HEK293T (cell line): ENCODE measurements at regions not wholly inside any gene's neighbourhood (a gene's known extent, or its start where the extent isn't known, plus 50 kb on each side); places are given as distances from the start of the nearest gene placed in this dataset.

Experiments used
- ARNT ChIP-seq: fragments of 450-650 bp; IDR thresholded peaks from 2 replicates; pipeline ENCODE4 v1.6.1; 2017; ENCODE audit warnings: mild to moderate bottlenecking
- BHLHE40 ChIP-seq: fragments of 450-650 bp; IDR thresholded peaks from 2 replicates; pipeline ENCODE4 v1.6.1; 2016; ENCODE audit warnings: mild to moderate bottlenecking, moderate library complexity, borderline replicate concordance
- CTBP1 ChIP-seq: fragments of 450-650 bp; IDR thresholded peaks from 2 replicates; pipeline ENCODE4 v1.6.1; 2016; ENCODE audit warnings: borderline replicate concordance
- FOXA1 ChIP-seq: fragments of 450-650 bp; IDR thresholded peaks from 2 replicates; pipeline ENCODE4 v1.6.1; 2016; ENCODE audit warnings: mild to moderate bottlenecking
- FOXK2 ChIP-seq: fragments of 450-650 bp; IDR thresholded peaks from 2 replicates; pipeline ENCODE4 v1.6.1; 2016; ENCODE audit warnings: mild to moderate bottlenecking
- LEF1 ChIP-seq: fragments of 450-650 bp; IDR thresholded peaks from 2 replicates; pipeline ENCODE4 v1.6.1; 2017; ENCODE audit warnings: mild to moderate bottlenecking, borderline replicate concordance
- NFRKB ChIP-seq: fragments of 450-650 bp; IDR thresholded peaks from 2 replicates; pipeline ENCODE4 v1.6.1; 2016; ENCODE audit warnings: mild to moderate bottlenecking, moderate library complexity
- SUZ12 ChIP-seq: fragments of 450-650 bp; IDR thresholded peaks from 2 replicates; pipeline ENCODE4 v1.6.1; 2016; ENCODE audit warnings: mild to moderate bottlenecking
- TARDBP ChIP-seq: fragments of 450-650 bp; IDR thresholded peaks from 2 replicates; pipeline ENCODE4 v1.6.1; 2016
- TF ChIP-seq, protein P1 (sequence below): fragments of 450-650 bp; IDR thresholded peaks from 2 replicates; pipeline ENCODE4 v1.6.1; 2016

- TF ChIP-seq CTBP1: no peak
- TF ChIP-seq ARNT: no peak
- no peak for TF ChIP-seq NFRKB
- TF ChIP-seq BHLHE40: no peak
- TF ChIP-seq, protein P1, sequence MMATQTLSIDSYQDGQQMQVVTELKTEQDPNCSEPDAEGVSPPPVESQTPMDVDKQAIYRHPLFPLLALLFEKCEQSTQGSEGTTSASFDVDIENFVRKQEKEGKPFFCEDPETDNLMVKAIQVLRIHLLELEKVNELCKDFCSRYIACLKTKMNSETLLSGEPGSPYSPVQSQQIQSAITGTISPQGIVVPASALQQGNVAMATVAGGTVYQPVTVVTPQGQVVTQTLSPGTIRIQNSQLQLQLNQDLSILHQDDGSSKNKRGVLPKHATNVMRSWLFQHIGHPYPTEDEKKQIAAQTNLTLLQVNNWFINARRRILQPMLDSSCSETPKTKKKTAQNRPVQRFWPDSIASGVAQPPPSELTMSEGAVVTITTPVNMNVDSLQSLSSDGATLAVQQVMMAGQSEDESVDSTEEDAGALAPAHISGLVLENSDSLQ: no peak
- TF ChIP-seq FOXK2: no peak
- TF ChIP-seq TARDBP: no peak
- no peak for TF ChIP-seq FOXA1
- no peak for TF ChIP-seq SUZ12
- TF ChIP-seq LEF1: no peak
Observed at GRCh38 chr10:29766753-29767152, 132.0 kb upstream of the SVIL start.
